CD4-positive, CD25-positive, alpha-beta regulatory T cell (primary cell): ENCODE measurements at regions not wholly inside any gene's neighbourhood (a gene's known extent, or its start where the extent isn't known, plus 50 kb on each side); places are given as distances from the start of the nearest gene placed in this dataset.

ENCODE experiments used
- ATAC-seq, 2 donors: fragments of 150-1000 bp; cut with Tn5 transposase; one replicate each; pipeline ENCODE4 v1.10.0; 2021; ENCODE audit warnings: low read depth in 2 of 2, moderate number of reproducible peaks in 2 of 2, moderate library complexity in 1 of 2
- DNase-seq, 3 donors: peaks; one replicate each; pipeline versions ENCODE4 v3.0.0 to v3.0.0-alpha.2; 2012 to 2022; ENCODE audit warnings: mixed read lengths in 1 of 3
- H3K27ac ChIP-seq: one replicate; pipeline ENCODE4 v1.7.0; 2013; ENCODE audit warnings: mild to moderate bottlenecking, low read length; ENCODE audit not compliant: insufficient read depth, poor library complexity, severe bottlenecking
- H3K27me3 ChIP-seq: one replicate; pipeline ENCODE4 v1.7.0; 2013; ENCODE audit warnings: low read length; ENCODE audit not compliant: control insufficient read depth, insufficient read depth
- H3K36me3 ChIP-seq: one replicate; pipeline ENCODE4 v1.7.0; 2013; ENCODE audit warnings: mild to moderate bottlenecking, low read length, moderate library complexity; ENCODE audit not compliant: control insufficient read depth, insufficient read depth
- H3K4me1 ChIP-seq: 2 replicates; pipeline ENCODE4 v1.7.0; 2013; ENCODE audit warnings: mild to moderate bottlenecking, low read length; ENCODE audit not compliant: insufficient read depth, control insufficient read depth, poor library complexity, severe bottlenecking
- H3K4me3 ChIP-seq: one replicate; pipeline ENCODE4 v1.7.0; 2013; ENCODE audit warnings: low read depth, mild to moderate bottlenecking, low read length, moderate library complexity
- H3K9me3 ChIP-seq, 2 experiments: 1 replicate in 1 of 2; 2 replicates in 1 of 2; pipeline ENCODE4 v1.7.0; 2013; ENCODE audit warnings: low read length in 2 of 2, mild to moderate bottlenecking in 1 of 2, moderate library complexity in 1 of 2; ENCODE audit not compliant: control insufficient read depth in 2 of 2
- H3K27ac Mint-ChIP-seq, 3 donors: one replicate each; pipeline ENCODE4 v1.8.0; 2020 to 2022; ENCODE audit warnings: mild to moderate bottlenecking in 3 of 3, mixed read lengths in 3 of 3, moderate library complexity in 2 of 3
- H3K27me3 Mint-ChIP-seq: one replicate; pipeline ENCODE4 v1.8.0; 2022; ENCODE audit warnings: mild to moderate bottlenecking, mixed read lengths
- H3K36me3 Mint-ChIP-seq: one replicate; pipeline ENCODE4 v1.8.0; 2020; ENCODE audit warnings: mixed read lengths
- H3K4me1 Mint-ChIP-seq, 4 donors: one replicate each; pipeline ENCODE4 v1.8.0; 2020 to 2022; ENCODE audit warnings: mixed read lengths in 4 of 4, mild to moderate bottlenecking in 1 of 4
- H3K4me3 Mint-ChIP-seq, 4 donors: one replicate each; pipeline ENCODE4 v1.8.0; 2020 to 2022; ENCODE audit warnings: mild to moderate bottlenecking in 4 of 4, mixed read lengths in 4 of 4, moderate library complexity in 3 of 4
- H3K9me3 Mint-ChIP-seq, 7 donors: one replicate each; pipeline ENCODE4 v1.8.0; 2020 to 2022; ENCODE audit warnings: mixed read lengths in 7 of 7, mild to moderate bottlenecking in 3 of 7, moderate library complexity in 2 of 7

GRCh38 chr5:175159956-175160355 lies 284.0 kb downstream of the DRD1 start:
- no peaks in the 10 kb centered on the region for H3K4me1 ChIP-seq
- Mint-ChIP-seq H3K27ac (no peak overlapping the region), H3K4me1 (no peaks in the 10 kb centered on the region), H3K27me3 (no peaks in the 10 kb centered on the region), H3K9me3 (peaks cover 0 to 4% (median 0%) of the 10 kb centered on the region in 7 donors), H3K4me3 (no peak overlapping the region), H3K36me3 (no peaks in the 10 kb centered on the region)
- H3K9me3 ChIP-seq: no peaks in the 10 kb centered on the region
- no peak overlapping the region for H3K27ac ChIP-seq
- H3K27me3 ChIP-seq: no peaks in the 10 kb centered on the region
- H3K36me3 ChIP-seq: no peaks in the 10 kb centered on the region
- H3K4me3 ChIP-seq: no peak overlapping the region
- DNase-seq (no peak), ATAC-seq (no peak)

GRCh38 chr5:175148636-175149172 lies 295.3 kb downstream of the DRD1 start:
- no peak overlapping the region for H3K4me3 ChIP-seq
- H3K9me3 ChIP-seq: peaks cover 10 to 12% of the 10 kb centered on the region in 2 experiments
- no peaks in the 10 kb centered on the region for H3K4me1 ChIP-seq
- no peaks in the 10 kb centered on the region for H3K36me3 ChIP-seq
- Mint-ChIP-seq H3K4me3 (no peak overlapping the region), H3K36me3 (no peaks in the 10 kb centered on the region), H3K4me1 (no peaks in the 10 kb centered on the region), H3K9me3 (peaks cover 0 to 31% (median 8%) of the 10 kb centered on the region in 7 donors), H3K27me3 (no peaks in the 10 kb centered on the region), H3K27ac (no peak overlapping the region)
- no peaks in the 10 kb centered on the region for H3K27me3 ChIP-seq
- DNase-seq (no peak), ATAC-seq (no peak)
- no peak overlapping the region for H3K27ac ChIP-seq

GRCh38 chr5:175146733-175147132 lies 297.2 kb downstream of the DRD1 start:
- Mint-ChIP-seq H3K36me3 (no peaks in the 10 kb centered on the region), H3K9me3 (peaks cover 0 to 30% (median 13%) of the 10 kb centered on the region in 7 donors), H3K27me3 (no peaks in the 10 kb centered on the region), H3K4me3 (no peak overlapping the region), H3K4me1 (no peaks in the 10 kb centered on the region), H3K27ac (no peak overlapping the region)
- H3K9me3 ChIP-seq: peaks cover 7% of the 10 kb centered on the region in 2 experiments
- H3K4me3 ChIP-seq: no peak overlapping the region
- no peaks in the 10 kb centered on the region for H3K36me3 ChIP-seq
- DNase-seq (no peak), ATAC-seq (no peak)
- H3K4me1 ChIP-seq: no peaks in the 10 kb centered on the region
- no peaks in the 10 kb centered on the region for H3K27me3 ChIP-seq
- H3K27ac ChIP-seq: no peak overlapping the region

GRCh38 chr5:175141421-175141820 lies 302.6 kb downstream of the DRD1 start:
- Mint-ChIP-seq H3K4me1 (peaks cover 0 to 4% (median 0%) of the 10 kb centered on the region in 4 donors), H3K27me3 (no peaks in the 10 kb centered on the region), H3K4me3 (no peak overlapping the region), H3K27ac (no peak overlapping the region), H3K9me3 (peaks cover 0 to 25% (median 9%) of the 10 kb centered on the region in 7 donors), H3K36me3 (no peaks in the 10 kb centered on the region)
- DNase-seq (no peak), ATAC-seq (no peak)
- Histone ChIP-seq H3K27ac (no peak overlapping the region), H3K9me3 (peaks cover 6 to 10% of the 10 kb centered on the region in 2 experiments), H3K36me3 (no peaks in the 10 kb centered on the region), H3K4me3 (no peak overlapping the region), H3K4me1 (no peaks in the 10 kb centered on the region), H3K27me3 (no peaks in the 10 kb centered on the region)

- Mint-ChIP-seq H3K4me3 (no peak overlapping the region), H3K4me1 (no peaks in the 10 kb centered on the region), H3K9me3 (peaks cover 0 to 6% (median 3%) of the 10 kb centered on the region in 7 donors), H3K36me3 (no peaks in the 10 kb centered on the region), H3K27me3 (no peaks in the 10 kb centered on the region), H3K27ac (no peak overlapping the region)
- Histone ChIP-seq H3K4me3 (no peak overlapping the region), H3K27ac (no peak overlapping the region), H3K27me3 (no peaks in the 10 kb centered on the region), H3K36me3 (no peaks in the 10 kb centered on the region), H3K4me1 (no peaks in the 10 kb centered on the region), H3K9me3 (peaks cover 0 to 2% of the 10 kb centered on the region in 2 experiments)
- DNase-seq (no peak), ATAC-seq (no peak)
Measured at GRCh38 chr5:175133185-175133584, 310.8 kb downstream of the DRD1 start.

GRCh38 chr5:175131432-175131831 lies 312.6 kb downstream of the DRD1 start:
- Histone ChIP-seq H3K4me3 (no peak overlapping the region), H3K27ac (no peak overlapping the region), H3K4me1 (no peaks in the 10 kb centered on the region), H3K36me3 (no peaks in the 10 kb centered on the region), H3K9me3 (peaks cover 0 to 2% of the 10 kb centered on the region in 2 experiments), H3K27me3 (no peaks in the 10 kb centered on the region)
- H3K4me1 Mint-ChIP-seq: no peaks in the 10 kb centered on the region
- H3K36me3 Mint-ChIP-seq: no peaks in the 10 kb centered on the region
- H3K9me3 Mint-ChIP-seq: peaks cover 0 to 6% (median 3%) of the 10 kb centered on the region in 7 donors
- no peak overlapping the region for H3K27ac Mint-ChIP-seq
- ATAC-seq: no peak
- no peaks in the 10 kb centered on the region for H3K27me3 Mint-ChIP-seq
- DNase-seq: no peak
- H3K4me3 Mint-ChIP-seq: no peak overlapping the region

GRCh38 chr5:175129619-175130018 lies 314.4 kb downstream of the DRD1 start:
- no peak for ATAC-seq
- H3K9me3 Mint-ChIP-seq: peaks cover 0 to 1% (median 0%) of the 10 kb centered on the region in 7 donors
- H3K4me1 ChIP-seq: no peaks in the 10 kb centered on the region
- no peaks in the 10 kb centered on the region for H3K9me3 ChIP-seq
- no peaks in the 10 kb centered on the region for H3K4me1 Mint-ChIP-seq
- no peak overlapping the region for H3K4me3 Mint-ChIP-seq
- no peaks in the 10 kb centered on the region for H3K27me3 Mint-ChIP-seq
- H3K27ac Mint-ChIP-seq: no peak overlapping the region
- DNase-seq: no peak
- no peaks in the 10 kb centered on the region for H3K36me3 Mint-ChIP-seq
- H3K27me3 ChIP-seq: no peaks in the 10 kb centered on the region
- no peaks in the 10 kb centered on the region for H3K36me3 ChIP-seq
- no peak overlapping the region for H3K27ac ChIP-seq
- H3K4me3 ChIP-seq: no peak overlapping the region

GRCh38 chr5:175129121-175129520 lies 314.9 kb downstream of the DRD1 start:
- H3K27me3 Mint-ChIP-seq: no peaks in the 10 kb centered on the region
- no peak for DNase-seq
- H3K9me3 ChIP-seq: no peaks in the 10 kb centered on the region
- no peaks in the 10 kb centered on the region for H3K27me3 ChIP-seq
- no peak overlapping the region for H3K27ac ChIP-seq
- no peaks in the 10 kb centered on the region for H3K4me1 ChIP-seq
- H3K4me1 Mint-ChIP-seq: no peaks in the 10 kb centered on the region
- H3K4me3 ChIP-seq: no peak overlapping the region
- no peaks in the 10 kb centered on the region for H3K36me3 Mint-ChIP-seq
- H3K36me3 ChIP-seq: no peaks in the 10 kb centered on the region
- ATAC-seq: no peak
- no peak overlapping the region for H3K4me3 Mint-ChIP-seq
- H3K27ac Mint-ChIP-seq: no peak overlapping the region
- peaks cover 0 to 1% (median 0%) of the 10 kb centered on the region in 7 donors for H3K9me3 Mint-ChIP-seq
